B cell (primary cell): ENCODE measurements at regions not wholly inside any gene's neighbourhood (a gene's known extent, or its start where the extent isn't known, plus 50 kb on each side); places are given as distances from the start of the nearest gene placed in this dataset.
"Not testable (repeated sequence)": the region's sequence is repeated elsewhere in the genome, so short reads cannot be mapped to it uniquely, and the experiment has no call there.

Experiments used
- ATAC-seq: fragments of 200-7000 bp; cut with Tn5 transposase; one replicate; pipeline ENCODE4 v1.10.0; 2021; ENCODE audit warnings: low read depth, mild to moderate bottlenecking, moderate number of reproducible peaks, moderate library complexity
- CTCF ChIA-PET: fragments of 350-600 bp; sonication (Branson Sonifier 250); formaldehyde crosslinking; loops from one replicate; lab custom pipeline; 2021; ENCODE audit warnings: antibody characterized with exemption, inconsistent platforms; lab: Charles Lee
- POLR2A ChIA-PET: fragments of 350-600 bp; sonication (Branson Sonifier 250); formaldehyde crosslinking; loops from one replicate; lab custom pipeline; 2021; ENCODE audit warnings: antibody characterized with exemption; lab: Charles Lee
- DNase-seq: peaks from one replicate; pipeline ENCODE4 v3.0.0; 2013
- H2AFZ ChIP-seq: 2 replicates; pipeline ENCODE4 v1.6.1; 2012; ENCODE audit warnings: mild to moderate bottlenecking, low read depth, low read length; ENCODE audit not compliant: insufficient read depth, poor library complexity, severe bottlenecking
- H3K27ac ChIP-seq, 2 donors: 1 replicate in 1 of 2; 2 replicates in 1 of 2; pipeline ENCODE4 v1.5.1; 2012 to 2013; ENCODE audit warnings: low read length in 2 of 2, mild to moderate bottlenecking in 2 of 2, moderate library complexity in 1 of 2
- H3K27me3 ChIP-seq, 4 experiments: fragments of 200-600 bp in 1 of 4; sonication (generic) in 1 of 4; replicated peaks in 1 of 4; 1 replicate in 2 of 4; 2 replicates in 2 of 4; pipeline versions ENCODE4 v1.6.1 to v1.7.0; 2013 to 2016; ENCODE audit warnings: low read length in 3 of 4, mild to moderate bottlenecking in 2 of 4, mixed read lengths in 1 of 4, moderate library complexity in 1 of 4; ENCODE audit not compliant: insufficient read depth in 4 of 4, control insufficient read depth in 3 of 4; ENCODE audit errors: control extremely low read depth in 1 of 4
- H3K36me3 ChIP-seq, 2 experiments: replicated peaks in 1 of 2; 1 replicate in 1 of 2; 2 replicates in 1 of 2; pipeline versions ENCODE4 v1.6.1 to v1.7.1; 2013; ENCODE audit warnings: low read length in 1 of 2; ENCODE audit not compliant: insufficient read depth in 2 of 2, control insufficient read depth in 1 of 2; ENCODE audit errors: control extremely low read depth in 1 of 2, extremely low read depth in 1 of 2
- H3K4me1 ChIP-seq, 2 donors: fragments of 200-600 bp in 1 of 2; sonication (generic) in 1 of 2; 1 replicate in 1 of 2; 2 replicates in 1 of 2; pipeline versions ENCODE4 v1.5.1 to v1.6.1; 2013 to 2017; ENCODE audit warnings: low read length in 2 of 2; ENCODE audit not compliant: control insufficient read depth in 2 of 2, insufficient read depth in 2 of 2
- H3K4me2 ChIP-seq: replicated peaks from 2 replicates; pipeline ENCODE3; 2012; ENCODE audit warnings: mild to moderate bottlenecking, low read depth, low read length; ENCODE audit not compliant: poor library complexity, severe bottlenecking
- H3K4me3 ChIP-seq, 5 experiments: fragments of 200-600 bp in 1 of 5; sonication (generic) in 1 of 5; 1 replicate in 3 of 5; 2 replicates in 2 of 5; pipeline versions ENCODE4 v1.5.1 to v1.7.0; 2011 to 2016; ENCODE audit warnings: low read length in 4 of 5, mild to moderate bottlenecking in 4 of 5, low read depth in 2 of 5, control low read depth in 1 of 5, moderate library complexity in 1 of 5; ENCODE audit not compliant: insufficient read depth in 1 of 5; ENCODE audit errors: control extremely low read depth in 1 of 5, extremely low read depth in 1 of 5
- H3K79me2 ChIP-seq: fragments of 200-600 bp; sonication (generic); one replicate; pipeline ENCODE4 v1.6.0; 2016; ENCODE audit warnings: low read length; ENCODE audit not compliant: control insufficient read depth, insufficient read depth
- H3K9ac ChIP-seq: fragments of 200-600 bp; sonication (generic); 2 replicates; pipeline ENCODE4 v1.6.1; 2017; ENCODE audit warnings: mild to moderate bottlenecking, low read length, moderate library complexity
- H3K9me3 ChIP-seq, 3 donors: one replicate each; pipeline versions ENCODE4 v1.6.1 to v1.7.1; 2013; ENCODE audit warnings: low read length in 2 of 3; ENCODE audit not compliant: control insufficient read depth in 2 of 3, insufficient read depth in 1 of 3; ENCODE audit errors: control extremely low read depth in 1 of 3
- H4K20me1 ChIP-seq: 2 replicates; pipeline ENCODE4 v1.6.0; 2012; ENCODE audit warnings: mild to moderate bottlenecking, low read length; ENCODE audit not compliant: insufficient read depth, control insufficient read depth, poor library complexity, severe bottlenecking
- H3K27ac Mint-ChIP-seq: one replicate; pipeline ENCODE4 v1.8.0; 2021; ENCODE audit warnings: mixed read lengths
- H3K27me3 Mint-ChIP-seq: one replicate; pipeline ENCODE4 v1.8.0; 2021; ENCODE audit warnings: mixed read lengths
- H3K4me1 Mint-ChIP-seq: one replicate; pipeline ENCODE4 v1.8.0; 2021; ENCODE audit warnings: mixed read lengths
- H3K4me3 Mint-ChIP-seq: one replicate; pipeline ENCODE4 v1.8.0; 2021; ENCODE audit warnings: mixed read lengths
- H3K9me3 Mint-ChIP-seq: one replicate; pipeline ENCODE4 v1.8.0; 2022; ENCODE audit warnings: mixed read lengths; ENCODE audit not compliant: insufficient read depth
- EZH2 ChIP-seq: IDR thresholded peaks from 2 replicates; pipeline ENCODE4 v1.6.1; 2012; ENCODE audit warnings: borderline replicate concordance, low read depth, mild to moderate bottlenecking, moderate library complexity, low read length; ENCODE audit not compliant: insufficient read depth, poor library complexity, severe bottlenecking
- WGBS: methylation state at CpG from one replicate; pipeline ENCODE4 v1.1.5; 2013; ENCODE audit warnings: missing lambda C conversion rate; ENCODE audit not compliant: insufficient coverage; 5-methylcytosine and 5-hydroxymethylcytosine counted together
- intact Hi-C: fragments of 100-400 bp; cut with micrococcal nuclease; formaldehyde crosslinking; loops from one replicate; pipeline ENCODE4 v1.10.0; 2022
- TF ChIP-seq, protein P1 (sequence below): fragments of 200-600 bp; IDR thresholded peaks from one replicate; pipeline ENCODE4 v1.8.0; 2022; ENCODE audit warnings: antibody characterized with exemption, mild to moderate bottlenecking

DNA sequence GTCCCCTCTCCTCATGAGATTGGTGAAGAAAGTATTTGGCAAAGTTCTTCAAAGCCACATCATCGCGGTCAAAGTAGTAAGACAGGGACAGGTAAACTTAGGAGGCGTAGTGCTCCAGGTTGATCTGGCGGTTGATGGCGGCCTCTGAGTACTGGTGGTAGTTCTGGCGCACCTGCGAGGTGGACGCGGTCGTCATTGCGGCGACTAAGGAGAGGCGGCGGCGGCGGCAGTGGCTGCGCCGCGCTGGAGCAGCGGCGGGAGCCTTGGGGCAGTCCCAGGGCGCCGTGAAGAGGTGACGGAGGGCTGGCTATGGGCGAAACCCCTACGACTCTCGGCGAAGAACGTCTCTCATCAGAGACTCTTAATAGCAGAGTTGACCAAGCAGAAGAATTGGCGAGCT is 107.2 kb upstream of the UBE2E3 start:
- Histone ChIP-seq H3K79me2 (no peaks in the 10 kb centered on the region), H2AFZ (no peak overlapping the region), H3K27ac (no peak overlapping the region), H3K36me3 (no peaks in the 10 kb centered on the region), H3K4me1 (no peaks in the 10 kb centered on the region), H3K9me3 (peaks cover 0 to 2% (median 0%) of the 10 kb centered on the region in 3 donors), H3K4me3 (no peak overlapping the region), H4K20me1 (no peaks in the 10 kb centered on the region), H3K4me2 (no peak overlapping the region), H3K27me3 (no peaks in the 10 kb centered on the region), H3K9ac (no peak overlapping the region)
- Mint-ChIP-seq H3K9me3 (peaks cover 3% of the 10 kb centered on the region), H3K27me3 (peaks cover 11% of the 10 kb centered on the region), H3K4me1 (no peaks in the 10 kb centered on the region), H3K27ac (no peak overlapping the region), H3K4me3 (no peak overlapping the region)
- POLR2A ChIA-PET, result no interaction called here
- WGBS, result 82% methylated on average over 10 of the region's 30 CpGs
- intact Hi-C loops, result no loop called here
- TF ChIP-seq, protein P1, sequence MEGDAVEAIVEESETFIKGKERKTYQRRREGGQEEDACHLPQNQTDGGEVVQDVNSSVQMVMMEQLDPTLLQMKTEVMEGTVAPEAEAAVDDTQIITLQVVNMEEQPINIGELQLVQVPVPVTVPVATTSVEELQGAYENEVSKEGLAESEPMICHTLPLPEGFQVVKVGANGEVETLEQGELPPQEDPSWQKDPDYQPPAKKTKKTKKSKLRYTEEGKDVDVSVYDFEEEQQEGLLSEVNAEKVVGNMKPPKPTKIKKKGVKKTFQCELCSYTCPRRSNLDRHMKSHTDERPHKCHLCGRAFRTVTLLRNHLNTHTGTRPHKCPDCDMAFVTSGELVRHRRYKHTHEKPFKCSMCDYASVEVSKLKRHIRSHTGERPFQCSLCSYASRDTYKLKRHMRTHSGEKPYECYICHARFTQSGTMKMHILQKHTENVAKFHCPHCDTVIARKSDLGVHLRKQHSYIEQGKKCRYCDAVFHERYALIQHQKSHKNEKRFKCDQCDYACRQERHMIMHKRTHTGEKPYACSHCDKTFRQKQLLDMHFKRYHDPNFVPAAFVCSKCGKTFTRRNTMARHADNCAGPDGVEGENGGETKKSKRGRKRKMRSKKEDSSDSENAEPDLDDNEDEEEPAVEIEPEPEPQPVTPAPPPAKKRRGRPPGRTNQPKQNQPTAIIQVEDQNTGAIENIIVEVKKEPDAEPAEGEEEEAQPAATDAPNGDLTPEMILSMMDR, result no peak
- no peak for TF ChIP-seq EZH2
- ATAC-seq, result no peak
- no peak for DNase-seq
- CTCF ChIA-PET, result no interaction called here

DNA sequence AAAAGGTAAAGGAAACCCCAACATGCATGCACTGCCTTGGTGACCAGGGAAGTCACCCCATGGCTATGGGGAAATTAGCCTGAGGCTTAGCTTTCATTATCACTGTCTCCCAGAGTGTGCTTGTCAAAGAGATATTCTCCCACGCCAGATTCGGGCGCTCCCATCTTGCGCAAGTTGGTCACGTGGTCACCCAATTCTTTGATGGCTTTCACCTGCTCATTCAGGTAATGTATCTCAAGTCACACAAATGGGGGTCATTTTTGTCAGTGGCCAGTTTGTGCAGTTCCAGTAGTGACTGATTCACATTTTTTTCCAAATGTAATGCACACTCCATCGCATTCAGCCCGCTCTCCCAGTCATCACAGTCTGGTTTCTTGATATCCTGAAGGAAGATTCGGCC is 107.6 kb upstream of the UBE2E3 start:
- H3K4me1 Mint-ChIP-seq, CTCF ChIA-PET, H3K4me3 ChIP-seq, H3K9me3 ChIP-seq, H3K4me2 ChIP-seq, POLR2A ChIA-PET, H3K4me1 ChIP-seq, H3K9ac ChIP-seq, H3K9me3 Mint-ChIP-seq, H3K36me3 ChIP-seq, H3K27ac Mint-ChIP-seq, H2AFZ ChIP-seq, DNase-seq, H3K4me3 Mint-ChIP-seq, H3K27ac ChIP-seq, H4K20me1 ChIP-seq, H3K79me2 ChIP-seq, ATAC-seq, intact Hi-C loops, H3K27me3 ChIP-seq: not testable (repeated sequence)
- WGBS, result 100% methylated on average over 5 of the region's 8 CpGs
- peaks cover 11% of the 10 kb centered on the region for H3K27me3 Mint-ChIP-seq
